ENCODE measurements at regions not wholly inside any gene's neighbourhood (a gene's known extent, or its start where the extent isn't known, plus 50 kb on each side); places are given as distances from the start of the nearest gene placed in this dataset.
A peak's percentile ranks its signal among the peaks of the same experiment; 100 is the strongest.

DNA sequence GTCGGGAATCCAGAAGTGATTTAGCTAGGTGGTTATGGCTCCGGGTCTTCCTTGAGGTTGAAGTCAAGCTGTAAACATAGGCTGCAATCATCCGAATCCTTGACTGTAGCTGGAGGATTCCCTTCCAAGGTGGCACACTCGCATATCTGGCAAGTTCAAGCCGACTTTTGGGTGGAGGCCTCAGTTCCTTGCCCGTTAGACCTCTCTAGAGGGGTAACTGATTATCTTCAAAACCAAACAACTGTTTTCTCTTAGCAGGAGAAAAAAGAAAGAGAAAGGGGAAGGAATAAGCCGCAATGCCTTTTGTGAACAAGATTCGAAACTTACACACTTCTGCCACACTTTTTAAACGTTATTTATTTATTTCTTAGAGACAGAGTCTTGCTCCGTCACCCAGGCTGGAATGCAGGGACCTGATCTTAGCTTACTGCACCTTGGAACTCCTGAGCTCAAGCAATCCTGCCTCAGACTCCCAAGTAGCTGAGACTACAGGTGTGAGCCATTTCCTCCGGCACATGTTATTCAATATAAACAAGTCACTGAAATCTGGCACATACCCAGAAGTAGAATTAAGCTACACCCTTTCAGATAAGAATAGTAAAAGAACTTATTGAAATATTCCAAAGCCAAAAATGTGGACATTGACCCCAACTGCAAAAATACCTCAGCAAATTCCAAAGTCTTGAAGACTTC lies 76.3 kb downstream of the HFE start:
- no peak overlapping the region for H3K4me3 ChIP-seq (IDR thresholded peaks at IDR 0.05; ENCODE audit: insufficient read depth, low read depth, low read length)
- no peak overlapping the region for H3K9ac ChIP-seq
- H3K4me2 ChIP-seq: no peak overlapping the region
- H3K27me3 ChIP-seq (ENCODE audit: insufficient read depth, low read depth): no peaks in the 10 kb centered on the region
- peaks cover 52% of the 10 kb centered on the region for H3K79me2 ChIP-seq (ENCODE audit: insufficient read depth, low read depth)
- TF ChIP-seq, protein P1, sequence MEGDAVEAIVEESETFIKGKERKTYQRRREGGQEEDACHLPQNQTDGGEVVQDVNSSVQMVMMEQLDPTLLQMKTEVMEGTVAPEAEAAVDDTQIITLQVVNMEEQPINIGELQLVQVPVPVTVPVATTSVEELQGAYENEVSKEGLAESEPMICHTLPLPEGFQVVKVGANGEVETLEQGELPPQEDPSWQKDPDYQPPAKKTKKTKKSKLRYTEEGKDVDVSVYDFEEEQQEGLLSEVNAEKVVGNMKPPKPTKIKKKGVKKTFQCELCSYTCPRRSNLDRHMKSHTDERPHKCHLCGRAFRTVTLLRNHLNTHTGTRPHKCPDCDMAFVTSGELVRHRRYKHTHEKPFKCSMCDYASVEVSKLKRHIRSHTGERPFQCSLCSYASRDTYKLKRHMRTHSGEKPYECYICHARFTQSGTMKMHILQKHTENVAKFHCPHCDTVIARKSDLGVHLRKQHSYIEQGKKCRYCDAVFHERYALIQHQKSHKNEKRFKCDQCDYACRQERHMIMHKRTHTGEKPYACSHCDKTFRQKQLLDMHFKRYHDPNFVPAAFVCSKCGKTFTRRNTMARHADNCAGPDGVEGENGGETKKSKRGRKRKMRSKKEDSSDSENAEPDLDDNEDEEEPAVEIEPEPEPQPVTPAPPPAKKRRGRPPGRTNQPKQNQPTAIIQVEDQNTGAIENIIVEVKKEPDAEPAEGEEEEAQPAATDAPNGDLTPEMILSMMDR (conservative IDR thresholded peaks at IDR 0.05; ENCODE audit: low read depth, low read length): no peak
- no peak overlapping the region for H3K27ac ChIP-seq
- H3K4me1 ChIP-seq (ENCODE audit: low read depth, poor library complexity, severe bottlenecking): peaks cover 22% of the 10 kb centered on the region
- no peak overlapping the region for H2AFZ ChIP-seq (ENCODE audit: low read depth)
- no peaks in the 10 kb centered on the region for H4K20me1 ChIP-seq (ENCODE audit: insufficient read depth)
- no peaks in the 10 kb centered on the region for H3K36me3 ChIP-seq (ENCODE audit: insufficient read depth)

DNA sequence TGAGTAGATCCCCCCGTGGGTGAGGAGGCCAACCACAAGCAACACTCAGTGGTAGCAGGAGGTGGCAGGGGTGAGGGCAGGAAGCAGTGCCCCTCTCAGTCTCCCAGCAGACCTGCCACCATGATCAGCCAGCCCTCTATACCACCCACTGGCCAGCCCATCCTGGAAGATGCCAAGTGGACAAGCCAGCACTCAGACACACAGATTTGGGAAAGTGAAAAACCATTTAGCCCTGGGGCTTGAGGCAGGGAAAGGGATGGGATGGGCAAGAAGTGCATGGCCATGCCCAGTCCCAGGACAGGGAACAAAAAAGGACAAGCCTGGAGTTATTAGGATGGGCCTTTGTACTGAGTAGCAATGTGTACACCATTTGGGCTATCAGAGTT lies 76.9 kb downstream of the HFE start:
- Histone ChIP-seq H3K4me2 (no peak overlapping the region), H2AFZ (ENCODE audit: low read depth) (no peak overlapping the region), H3K4me3 (IDR thresholded peaks at IDR 0.05; ENCODE audit: insufficient read depth, low read depth, low read length) (no peak overlapping the region), H3K9ac (no peak overlapping the region), H3K27me3 (ENCODE audit: insufficient read depth, low read depth) (no peaks in the 10 kb centered on the region), H4K20me1 (ENCODE audit: insufficient read depth) (no peaks in the 10 kb centered on the region), H3K36me3 (ENCODE audit: insufficient read depth) (no peaks in the 10 kb centered on the region), H3K4me1 (ENCODE audit: low read depth, poor library complexity, severe bottlenecking) (peaks cover 27% of the 10 kb centered on the region), H3K79me2 (ENCODE audit: insufficient read depth, low read depth) (peaks cover 46% of the 10 kb centered on the region), H3K27ac (no peak overlapping the region)
- TF ChIP-seq, protein P1 (conservative IDR thresholded peaks at IDR 0.05; ENCODE audit: low read depth, low read length): no peak

DNA sequence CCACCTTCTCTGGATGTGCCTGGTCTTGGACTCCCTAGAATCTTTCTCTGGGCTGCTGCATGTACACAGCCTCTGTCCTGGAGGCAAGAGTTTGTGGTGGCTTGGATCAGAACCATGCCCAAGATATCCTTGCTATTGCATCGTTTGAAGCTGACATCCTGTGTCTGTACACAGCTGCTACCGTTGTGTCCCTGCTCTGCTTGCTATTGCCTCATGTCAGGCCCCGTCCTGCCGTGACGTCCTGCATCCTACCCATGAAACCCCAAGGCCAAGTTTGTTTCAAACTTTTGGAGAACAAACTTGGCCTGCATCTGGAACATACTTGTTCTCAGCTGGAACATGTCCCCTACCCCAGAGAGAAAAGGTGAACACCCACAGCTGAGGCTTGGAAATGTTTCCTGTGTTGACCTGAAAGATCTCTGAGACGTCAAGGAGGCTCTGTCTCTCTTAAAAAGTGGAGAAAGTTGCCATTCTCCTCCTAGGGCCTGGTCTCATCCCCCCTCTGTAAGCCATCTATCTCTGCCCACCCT lies 78.1 kb downstream of the HFE start:
- no peaks in the 10 kb centered on the region for H3K27me3 ChIP-seq (ENCODE audit: insufficient read depth, low read depth)
- H3K27ac ChIP-seq: no peak overlapping the region
- H4K20me1 ChIP-seq (ENCODE audit: insufficient read depth): no peaks in the 10 kb centered on the region
- no peak overlapping the region for H3K4me2 ChIP-seq
- no peak overlapping the region for H2AFZ ChIP-seq (ENCODE audit: low read depth)
- TF ChIP-seq, protein P1 (conservative IDR thresholded peaks at IDR 0.05; ENCODE audit: low read depth, low read length): no peak
- H3K4me3 ChIP-seq (IDR thresholded peaks at IDR 0.05; ENCODE audit: insufficient read depth, low read depth, low read length): no peak overlapping the region
- no peak overlapping the region for H3K9ac ChIP-seq
- H3K36me3 ChIP-seq (ENCODE audit: insufficient read depth): no peaks in the 10 kb centered on the region
- peaks cover 34% of the 10 kb centered on the region for H3K79me2 ChIP-seq (ENCODE audit: insufficient read depth, low read depth)
- H3K4me1 ChIP-seq (ENCODE audit: low read depth, poor library complexity, severe bottlenecking): peaks cover 35% of the 10 kb centered on the region

DNA sequence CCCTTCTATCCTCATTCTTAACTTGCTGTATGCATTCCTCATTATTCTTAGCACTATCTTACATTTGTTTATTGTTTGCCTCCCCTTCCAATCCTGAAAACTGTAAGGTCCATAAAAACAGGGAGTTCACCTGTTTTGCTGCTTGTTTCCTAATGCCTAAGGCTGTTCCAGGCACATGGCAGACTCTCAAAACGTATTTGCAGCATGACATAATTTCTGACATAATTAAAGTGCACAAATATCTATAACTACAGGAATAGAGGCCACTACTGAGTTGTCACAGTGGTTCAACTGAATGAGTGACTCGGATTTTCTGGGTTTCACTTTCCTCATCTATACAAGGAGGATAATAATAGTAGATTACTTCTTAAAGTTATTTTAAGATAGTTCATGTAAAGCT lies 83.0 kb downstream of the HFE start:
- no peaks in the 10 kb centered on the region for H3K27me3 ChIP-seq (ENCODE audit: insufficient read depth, low read depth)
- H3K4me3 ChIP-seq (IDR thresholded peaks at IDR 0.05; ENCODE audit: insufficient read depth, low read depth, low read length): no peak overlapping the region
- H2AFZ ChIP-seq (ENCODE audit: low read depth): no peak overlapping the region; the same call in 1 of the 2 replicates
- TF ChIP-seq, protein P1 (conservative IDR thresholded peaks at IDR 0.05; ENCODE audit: low read depth, low read length): no peak
- H4K20me1 ChIP-seq (ENCODE audit: insufficient read depth): no peaks in the 10 kb centered on the region
- H3K27ac ChIP-seq: peak overlapping the region; percentile 93
- peak overlapping the region; percentile 59 for H3K4me2 ChIP-seq
- peaks cover 51% of the 10 kb centered on the region for H3K4me1 ChIP-seq (ENCODE audit: low read depth, poor library complexity, severe bottlenecking)
- peaks cover 20% of the 10 kb centered on the region; the same call in 1 of the 2 replicates for H3K79me2 ChIP-seq (ENCODE audit: insufficient read depth, low read depth)
- peak overlapping the region; percentile 91; the same call in 1 of the 2 replicates for H3K9ac ChIP-seq
- H3K36me3 ChIP-seq (ENCODE audit: insufficient read depth): no peaks in the 10 kb centered on the region
